ENCODE measurements at regions not wholly inside any gene's neighbourhood (a gene's known extent, or its start where the extent isn't known, plus 50 kb on each side); places are given as distances from the start of the nearest gene placed in this dataset.

GRCh38 chr16:35687781-35688180 lies 2228.4 kb downstream of the TP53TG3F start:
- Histone ChIP-seq H3K4me1 (replicated peaks in 1 of 2) (no peaks in the 10 kb centered on the region), H3K27ac (no peak overlapping the region), H3K4me3 (no peak overlapping the region)
- in situ Hi-C loops (cut with MboI; ENCODE audit: low pct_unique_long_range_greater_than_20kb in 2 of 9, low sequenced_read_pairs in 9 of 9, unreplicated experiment in 9 of 9) = no loop called here
- 0 to 40% (median 16%) methylated on average over 1 to 5 of the region's 5 CpGs; no CpG with 5 or more reads in 2 of the 10 experiments for WGBS, 10 experiments
- ATAC-seq (replicated peaks in 6 of 8) = no peak

- no peak overlapping the region for H3K27ac ChIP-seq
- in situ Hi-C loops (cut with MboI; ENCODE audit: low pct_unique_long_range_greater_than_20kb in 2 of 9, low sequenced_read_pairs in 9 of 9, unreplicated experiment in 9 of 9) = no loop called here
- no peak for ATAC-seq (replicated peaks in 6 of 8)
- no peak overlapping the region for H3K4me3 ChIP-seq
- no peaks in the 10 kb centered on the region for H3K4me1 ChIP-seq (replicated peaks in 1 of 2)
- 7 to 75% (median 60%) methylated on average over 1 to 6 of the region's 7 CpGs; no CpG with 5 or more reads in 3 of the 10 experiments for WGBS, 10 experiments
Observed at GRCh38 chr16:35689764-35690163, 2230.4 kb downstream of the TP53TG3F start.

DNA sequence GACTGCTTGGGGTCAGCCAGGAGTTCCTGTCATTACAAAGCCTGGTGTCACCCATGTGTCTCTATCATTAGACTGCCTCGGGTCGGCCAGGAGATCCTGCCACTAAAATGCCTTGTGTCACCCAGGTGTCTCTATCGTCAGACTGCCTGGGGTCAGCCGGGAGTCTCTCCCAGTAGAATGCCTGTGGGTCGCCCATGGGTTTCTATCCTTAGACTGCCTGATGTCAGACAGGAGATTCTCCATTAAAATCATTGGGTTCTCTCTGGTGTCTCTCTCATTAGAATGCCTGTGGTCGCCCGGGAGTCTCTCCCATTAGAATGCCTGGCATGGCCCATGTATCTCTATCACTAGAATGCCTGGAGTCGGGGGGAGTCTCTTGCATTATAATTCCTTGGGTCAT lies 2231.0 kb downstream of the TP53TG3F start:
- no peak for ATAC-seq (replicated peaks in 6 of 8)
- in situ Hi-C loops (cut with MboI; ENCODE audit: low pct_unique_long_range_greater_than_20kb in 2 of 9, low sequenced_read_pairs in 9 of 9, unreplicated experiment in 9 of 9) = no loop called here
- H3K4me1 ChIP-seq (replicated peaks in 1 of 2) = no peaks in the 10 kb centered on the region
- no peak overlapping the region for H3K4me3 ChIP-seq
- no peak overlapping the region for H3K27ac ChIP-seq
- WGBS, 10 experiments = 15 to 90% (median 29%) methylated on average over 1 to 5 of the region's 8 CpGs; no CpG with 5 or more reads in 4 of the 10 experiments

GRCh38 chr16:35691057-35691456 lies 2231.6 kb downstream of the TP53TG3F start:
- in situ Hi-C loops (cut with MboI; ENCODE audit: low pct_unique_long_range_greater_than_20kb in 2 of 9, low sequenced_read_pairs in 9 of 9, unreplicated experiment in 9 of 9) = no loop called here

DNA sequence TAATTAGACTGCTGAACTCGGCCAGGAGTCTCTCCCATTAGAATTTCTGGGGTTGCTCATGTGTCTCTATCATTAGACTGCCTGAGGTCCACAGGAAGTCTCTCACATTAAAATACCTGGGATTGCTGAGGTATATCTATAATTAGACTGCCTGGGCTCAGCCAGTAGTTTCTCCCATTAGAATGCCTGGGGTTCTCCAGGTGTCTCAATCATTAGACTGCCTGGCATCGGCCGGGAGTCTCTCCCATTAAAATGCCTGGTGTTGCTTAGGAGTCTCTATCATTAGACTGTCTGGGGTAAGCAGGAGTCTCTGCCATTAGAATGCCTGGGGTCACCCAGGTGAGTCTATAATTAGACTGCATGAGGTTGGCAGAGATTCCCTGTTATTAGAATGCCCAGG lies 2233.4 kb downstream of the TP53TG3F start:
- in situ Hi-C loops (cut with MboI; ENCODE audit: low pct_unique_long_range_greater_than_20kb in 2 of 9, low sequenced_read_pairs in 9 of 9, unreplicated experiment in 9 of 9) = no loop called here
- Histone ChIP-seq H3K27ac (no peak overlapping the region), H3K4me3 (no peak overlapping the region), H3K4me1 (replicated peaks in 1 of 2) (no peaks in the 10 kb centered on the region)
- ATAC-seq (replicated peaks in 6 of 8) = no peak
- 0 to 59% (median 23%) methylated on average over 1 to 3 of the region's 3 CpGs; no CpG with 5 or more reads in 4 of the 10 experiments for whole genome bisulfite sequencing, 10 experiments

More at GRCh38 chr16:35691057-35691456, 2231.6 kb downstream of the TP53TG3F start:
- WGBS, 10 experiments = 18 to 21% methylated on average over 2 of the region's 5 CpGs; no CpG with 5 or more reads in 8 of the 10 experiments
- H3K4me3 ChIP-seq = no peak overlapping the region
- no peaks in the 10 kb centered on the region for H3K4me1 ChIP-seq (replicated peaks in 1 of 2)
- ATAC-seq (replicated peaks in 6 of 8) = no peak
- H3K27ac ChIP-seq = no peak overlapping the region

- Histone ChIP-seq H3K4me3 (no peak overlapping the region), H3K4me1 (replicated peaks in 1 of 2) (no peaks in the 10 kb centered on the region), H3K27ac (no peak overlapping the region)
- no peak for ATAC-seq (replicated peaks in 6 of 8)
- in situ Hi-C loops (cut with MboI; ENCODE audit: low pct_unique_long_range_greater_than_20kb in 2 of 9, low sequenced_read_pairs in 9 of 9, unreplicated experiment in 9 of 9) = no loop called here
- WGBS, 10 experiments = 31 to 100% (median 73%) methylated on average over 1 to 2 of the region's 2 CpGs
Observed at GRCh38 chr16:35706901-35707300, 2247.5 kb downstream of the TP53TG3F start.

- no peak for ATAC-seq (replicated peaks in 6 of 8)
- no peak overlapping the region for H3K4me3 ChIP-seq
- no peak overlapping the region for H3K27ac ChIP-seq
- WGBS, 10 experiments = 0 to 63% (median 50%) methylated on average over 1 to 4 of the region's 6 CpGs; no CpG with 5 or more reads in 5 of the 10 experiments
- in situ Hi-C loops (cut with MboI; ENCODE audit: low pct_unique_long_range_greater_than_20kb in 2 of 9, low sequenced_read_pairs in 9 of 9, unreplicated experiment in 9 of 9) = no loop called here
- no peaks in the 10 kb centered on the region for H3K4me1 ChIP-seq (replicated peaks in 1 of 2)
Observed at GRCh38 chr16:35711435-35711834, 2252.0 kb downstream of the TP53TG3F start.

DNA sequence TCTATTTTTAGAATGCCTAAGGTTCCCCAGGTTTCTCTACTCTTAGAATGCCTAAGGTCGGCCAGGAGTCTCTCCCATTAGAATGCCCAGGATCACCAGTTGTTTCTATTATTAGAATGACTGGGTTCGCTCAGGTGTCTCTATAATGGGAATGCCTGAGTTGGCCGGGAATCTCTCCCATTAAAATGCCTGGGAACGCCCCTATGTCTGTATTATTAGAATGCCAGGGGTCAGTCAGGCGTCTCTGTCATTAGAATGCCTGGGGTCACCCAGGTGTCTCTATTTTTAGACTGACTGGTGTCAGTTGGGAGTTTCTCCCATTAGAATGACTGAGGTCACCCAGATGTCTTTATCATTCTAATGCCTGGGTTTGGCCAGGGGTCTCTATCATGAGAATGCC lies 2252.5 kb downstream of the TP53TG3F start:
- no peak for ATAC-seq (replicated peaks in 6 of 8)
- Histone ChIP-seq H3K4me3 (no peak overlapping the region), H3K4me1 (replicated peaks in 1 of 2) (no peaks in the 10 kb centered on the region), H3K27ac (no peak overlapping the region)
- WGBS, 10 experiments = 0 to 50% (median 0%) methylated on average over 1 to 4 of the region's 5 CpGs; no CpG with 5 or more reads in 4 of the 10 experiments
- in situ Hi-C loops (cut with MboI; ENCODE audit: low pct_unique_long_range_greater_than_20kb in 2 of 9, low sequenced_read_pairs in 9 of 9, unreplicated experiment in 9 of 9) = no loop called here

DNA sequence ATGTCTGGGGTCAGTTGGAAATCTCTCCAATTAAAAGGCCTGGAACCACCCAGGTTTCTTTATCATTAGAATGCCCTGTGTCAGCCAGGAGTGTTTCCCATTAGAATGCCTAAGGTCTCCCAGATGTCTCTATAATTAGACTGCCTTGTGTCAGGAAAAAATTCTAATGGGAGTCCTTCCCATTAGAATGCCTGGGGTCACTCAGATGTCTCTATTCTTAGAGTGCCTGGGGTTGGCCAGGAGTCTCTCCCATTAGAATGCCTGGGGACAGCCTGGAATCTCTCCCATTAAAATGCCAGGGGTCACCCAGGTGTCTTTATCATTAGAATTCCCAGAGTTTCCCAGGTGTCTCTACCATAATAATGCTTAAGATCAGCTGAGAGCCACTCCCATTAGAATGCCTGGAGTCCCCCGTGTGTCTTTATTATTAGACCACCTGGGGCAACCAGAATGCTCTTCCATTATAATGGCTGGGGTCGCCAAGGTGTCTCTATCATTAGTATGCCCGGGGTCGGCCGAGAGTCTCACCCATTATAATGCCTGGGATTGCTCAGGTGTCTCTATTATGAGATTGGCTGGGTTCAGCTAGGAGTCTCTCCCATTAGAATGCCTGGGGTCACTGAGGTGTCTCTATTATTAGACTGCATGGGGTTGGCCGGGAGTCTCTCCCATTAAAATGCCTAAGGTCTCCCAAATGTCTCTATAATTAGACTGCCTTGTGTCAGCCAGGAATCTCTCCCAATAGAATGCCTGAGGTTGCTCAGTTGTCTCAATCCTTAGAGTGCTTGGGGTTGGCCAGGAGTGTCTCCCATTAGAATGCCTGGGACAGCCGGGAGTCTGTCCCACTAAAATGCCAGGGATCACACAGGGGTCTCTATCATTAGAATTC lies 2254.6 kb downstream of the TP53TG3F start:
- 0 to 88% (median 20%) methylated on average over 1 to 3 of the region's 7 CpGs; no CpG with 5 or more reads in 5 of the 10 experiments for WGBS, 10 experiments
- in situ Hi-C loops (cut with MboI; ENCODE audit: low pct_unique_long_range_greater_than_20kb in 2 of 9, low sequenced_read_pairs in 9 of 9, unreplicated experiment in 9 of 9) = no loop called here
- Histone ChIP-seq H3K4me1 (replicated peaks in 1 of 2) (no peaks in the 10 kb centered on the region), H3K27ac (no peak overlapping the region), H3K4me3 (no peak overlapping the region)
- ATAC-seq (replicated peaks in 6 of 8) = no peak

DNA sequence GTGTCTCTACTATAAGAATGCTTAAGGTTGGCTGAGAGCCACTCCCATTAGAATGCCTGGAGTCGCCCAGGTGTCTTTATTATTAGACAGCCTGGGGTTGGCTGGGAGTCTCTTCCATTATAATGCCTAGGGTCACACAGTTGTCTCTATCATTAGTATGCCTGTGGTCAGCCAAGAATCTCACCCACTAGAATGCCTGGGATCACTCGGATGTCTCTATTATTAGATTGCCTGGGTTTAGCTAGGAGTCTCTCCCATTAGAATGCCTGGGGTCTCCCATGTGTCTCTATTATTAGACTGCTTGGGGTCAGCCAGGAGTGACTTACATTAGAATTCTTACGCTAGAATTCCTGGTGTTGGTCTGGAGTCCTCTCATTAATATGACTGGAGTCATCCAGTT lies 2255.3 kb downstream of the TP53TG3F start:
- WGBS, 10 experiments = 0 to 70% (median 26%) methylated on average over 1 to 3 of the region's 3 CpGs; no CpG with 5 or more reads in 2 of the 10 experiments
- Histone ChIP-seq H3K27ac (no peak overlapping the region), H3K4me1 (replicated peaks in 1 of 2) (no peaks in the 10 kb centered on the region), H3K4me3 (no peak overlapping the region)
- in situ Hi-C loops (cut with MboI; ENCODE audit: low pct_unique_long_range_greater_than_20kb in 2 of 9, low sequenced_read_pairs in 9 of 9, unreplicated experiment in 9 of 9) = no loop called here
- ATAC-seq (replicated peaks in 6 of 8) = no peak

DNA sequence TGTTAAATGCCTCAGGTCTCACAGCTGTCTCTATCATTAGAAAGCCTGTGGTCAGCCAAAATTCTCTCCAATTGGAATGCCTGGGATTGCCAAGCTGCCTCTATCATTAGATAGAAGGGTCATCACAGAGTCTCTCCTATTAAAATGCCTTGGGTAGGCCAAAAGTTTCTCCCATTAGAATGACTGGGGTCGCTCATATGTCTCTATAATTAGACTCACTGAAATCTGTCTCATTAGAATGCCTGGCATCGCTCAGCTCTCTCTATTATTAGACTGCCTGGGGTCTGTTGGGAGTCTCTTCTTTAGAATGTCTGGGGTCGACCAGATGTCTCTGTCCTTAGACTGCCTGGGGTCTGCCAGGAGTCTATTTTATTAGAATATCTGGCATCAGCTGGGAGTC lies 2265.1 kb downstream of the TP53TG3F start:
- Histone ChIP-seq H3K27ac (no peak overlapping the region), H3K4me3 (no peak overlapping the region), H3K4me1 (replicated peaks in 1 of 2) (no peaks in the 10 kb centered on the region)
- no peak for ATAC-seq (replicated peaks in 6 of 8)
- in situ Hi-C loops (cut with MboI; ENCODE audit: low pct_unique_long_range_greater_than_20kb in 2 of 9, low sequenced_read_pairs in 9 of 9, unreplicated experiment in 9 of 9) = no loop called here
- 0 to 60% (median 22%) methylated on average over 1 to 3 of the region's 3 CpGs; no CpG with 5 or more reads in 3 of the 10 experiments for WGBS, 10 experiments

GRCh38 chr16:35725949-35726348 lies 2266.5 kb downstream of the TP53TG3F start:
- in situ Hi-C loops (cut with MboI; ENCODE audit: low pct_unique_long_range_greater_than_20kb in 2 of 9, low sequenced_read_pairs in 9 of 9, unreplicated experiment in 9 of 9) = no loop called here
- 6 to 48% (median 39%) methylated on average over 3 to 6 of the region's 6 CpGs; no CpG with 5 or more reads in 6 of the 10 experiments for WGBS, 10 experiments
- no peak for ATAC-seq (replicated peaks in 6 of 8)
- no peaks in the 10 kb centered on the region for H3K4me1 ChIP-seq (replicated peaks in 1 of 2)
- no peak overlapping the region for H3K4me3 ChIP-seq
- H3K27ac ChIP-seq = no peak overlapping the region

GRCh38 chr16:35730251-35730650 lies 2270.8 kb downstream of the TP53TG3F start:
- in situ Hi-C loops (cut with MboI; ENCODE audit: low pct_unique_long_range_greater_than_20kb in 2 of 9, low sequenced_read_pairs in 9 of 9, unreplicated experiment in 9 of 9) = no loop called here
- no peak for ATAC-seq (replicated peaks in 6 of 8)

More at GRCh38 chr16:35730251-35730650, 2270.8 kb downstream of the TP53TG3F start:
- Histone ChIP-seq H3K27ac (no peak overlapping the region), H3K4me3 (no peak overlapping the region), H3K4me1 (replicated peaks in 1 of 2) (no peaks in the 10 kb centered on the region)
- 0 to 27% (median 3%) methylated on average over 1 to 3 of the region's 5 CpGs; no CpG with 5 or more reads in 6 of the 10 experiments for WGBS, 10 experiments

Measured in motor neuron (in vitro differentiated cells).